Skeletal muscle cell (primary cell): ENCODE measurements at regions not wholly inside any gene's neighbourhood (a gene's known extent, or its start where the extent isn't known, plus 50 kb on each side); places are given as distances from the start of the nearest gene placed in this dataset.

Source experiments
- DNase-seq: peaks from one replicate; pipeline ENCODE4 v3.0.0-alpha.2; 2010; ENCODE audit warnings: low read depth
- H3K4me3 ChIP-seq: 2 replicates; pipeline ENCODE4 v1.5.1; 2011; ENCODE audit warnings: low read depth, mild to moderate bottlenecking, control low read depth, low read length, moderate library complexity

GRCh38 chr22:47386812-47387510 lies 624.5 kb downstream of the TBC1D22A start:
- H3K4me3 ChIP-seq, result no peak overlapping the region
- DNase-seq, result no peak

GRCh38 chr22:47384977-47385376 lies 622.5 kb downstream of the TBC1D22A start:
- no peak overlapping the region for H3K4me3 ChIP-seq
- DNase-seq, result no peak

GRCh38 chr22:47382164-47382890 lies 619.9 kb downstream of the TBC1D22A start:
- no peak for DNase-seq
- no peak overlapping the region for H3K4me3 ChIP-seq

- no peak for DNase-seq
- no peak overlapping the region for H3K4me3 ChIP-seq
These were observed 618.8 kb downstream of the TBC1D22A start for GRCh38 chr22:47381240-47381639.

- DNase-seq, result no peak
- no peak overlapping the region for H3K4me3 ChIP-seq
These were observed 618.2 kb downstream of the TBC1D22A start for GRCh38 chr22:47380692-47381091.

GRCh38 chr22:47379037-47379436 lies 616.6 kb downstream of the TBC1D22A start:
- DNase-seq, result no peak
- H3K4me3 ChIP-seq, result no peak overlapping the region

- no peak overlapping the region for H3K4me3 ChIP-seq
- no peak for DNase-seq
These were observed 615.6 kb downstream of the TBC1D22A start for GRCh38 chr22:47377926-47378560.

- DNase-seq, result no peak
- no peak overlapping the region for H3K4me3 ChIP-seq
These were observed 614.6 kb downstream of the TBC1D22A start for GRCh38 chr22:47376901-47377505.

- DNase-seq, result no peak
- H3K4me3 ChIP-seq, result no peak overlapping the region
These were observed 613.9 kb downstream of the TBC1D22A start for GRCh38 chr22:47376322-47376700.

GRCh38 chr22:47375621-47376321 lies 613.3 kb downstream of the TBC1D22A start:
- H3K4me3 ChIP-seq, result no peak overlapping the region
- DNase-seq, result no peak

- no peak overlapping the region for H3K4me3 ChIP-seq
- DNase-seq, result no peak
These were observed 612.6 kb downstream of the TBC1D22A start for GRCh38 chr22:47374901-47375575.

- DNase-seq, result no peak
- no peak overlapping the region for H3K4me3 ChIP-seq
These were observed 611.9 kb downstream of the TBC1D22A start for GRCh38 chr22:47374273-47374771.

- H3K4me3 ChIP-seq, result no peak overlapping the region
- no peak for DNase-seq
These were observed 611.3 kb downstream of the TBC1D22A start for GRCh38 chr22:47373648-47374272.

GRCh38 chr22:47372596-47373385 lies 610.3 kb downstream of the TBC1D22A start:
- no peak overlapping the region for H3K4me3 ChIP-seq
- DNase-seq, result no peak

- DNase-seq, result no peak
These were observed 609.7 kb downstream of the TBC1D22A start for GRCh38 chr22:47372111-47372581.

GRCh38 chr22:47371263-47372090 lies 609.0 kb downstream of the TBC1D22A start:
- DNase-seq, result no peak
- H3K4me3 ChIP-seq, result no peak overlapping the region

More at GRCh38 chr22:47372111-47372581, 609.7 kb downstream of the TBC1D22A start:
- no peak overlapping the region for H3K4me3 ChIP-seq
